SK-N-MC (cell line): ENCODE measurements at regions not wholly inside any gene's neighbourhood (a gene's known extent, or its start where the extent isn't known, plus 50 kb on each side); places are given as distances from the start of the nearest gene placed in this dataset.

Experiments used
- EZH2 ChIP-seq: fragments of 200-600 bp; sonication (generic); IDR thresholded peaks from one replicate; pipeline ENCODE4 v1.6.1; 2017; ENCODE audit warnings: antibody characterized with exemption
- POLR2AphosphoS5 ChIP-seq: IDR thresholded peaks from 2 replicates; pipeline ENCODE4 v1.6.1; 2012; ENCODE audit warnings: mild to moderate bottlenecking, low read depth, low read length, borderline replicate concordance

DNA sequence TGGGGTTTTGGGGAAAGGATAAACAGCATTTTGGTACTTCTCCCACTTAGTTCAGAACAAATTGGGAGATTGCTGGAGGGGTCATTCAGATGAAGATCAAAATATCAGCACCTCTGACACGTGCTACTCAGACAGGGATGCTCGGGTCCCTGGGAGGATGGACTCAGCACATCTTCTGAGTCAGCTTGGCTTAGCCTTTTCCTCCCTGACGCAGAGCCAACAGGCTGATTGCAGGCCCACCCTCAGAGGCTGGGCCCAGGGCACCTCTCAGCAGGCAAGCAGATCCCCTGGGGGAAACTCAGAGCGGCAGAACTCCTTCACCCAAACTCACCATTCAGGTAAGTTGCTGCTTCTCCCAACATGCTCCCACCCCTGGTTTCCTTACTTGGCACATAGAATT is 304.9 kb downstream of the TLE3 start:
- TF ChIP-seq POLR2AphosphoS5 (no peak), EZH2 (no peak)
